GM21619 (cell line): ENCODE measurements at regions not wholly inside any gene's neighbourhood (a gene's known extent, or its start where the extent isn't known, plus 50 kb on each side); places are given as distances from the start of the nearest gene placed in this dataset.

Experiments used
- ATAC-seq: cut with Tn5 transposase; IDR thresholded peaks from one replicate; pipeline ENCODE4 v1.9.1; 2021; ENCODE audit not compliant: unreplicated experiment

GRCh38 chr3:76869726-76870384 is 170.0 kb upstream of the ROBO2 start:
- ATAC-seq = no peak

GRCh38 chr3:76871655-76872054 is 168.2 kb upstream of the ROBO2 start:
- no peak for ATAC-seq

GRCh38 chr3:76872999-76873398 is 166.9 kb upstream of the ROBO2 start:
- ATAC-seq = no peak

DNA sequence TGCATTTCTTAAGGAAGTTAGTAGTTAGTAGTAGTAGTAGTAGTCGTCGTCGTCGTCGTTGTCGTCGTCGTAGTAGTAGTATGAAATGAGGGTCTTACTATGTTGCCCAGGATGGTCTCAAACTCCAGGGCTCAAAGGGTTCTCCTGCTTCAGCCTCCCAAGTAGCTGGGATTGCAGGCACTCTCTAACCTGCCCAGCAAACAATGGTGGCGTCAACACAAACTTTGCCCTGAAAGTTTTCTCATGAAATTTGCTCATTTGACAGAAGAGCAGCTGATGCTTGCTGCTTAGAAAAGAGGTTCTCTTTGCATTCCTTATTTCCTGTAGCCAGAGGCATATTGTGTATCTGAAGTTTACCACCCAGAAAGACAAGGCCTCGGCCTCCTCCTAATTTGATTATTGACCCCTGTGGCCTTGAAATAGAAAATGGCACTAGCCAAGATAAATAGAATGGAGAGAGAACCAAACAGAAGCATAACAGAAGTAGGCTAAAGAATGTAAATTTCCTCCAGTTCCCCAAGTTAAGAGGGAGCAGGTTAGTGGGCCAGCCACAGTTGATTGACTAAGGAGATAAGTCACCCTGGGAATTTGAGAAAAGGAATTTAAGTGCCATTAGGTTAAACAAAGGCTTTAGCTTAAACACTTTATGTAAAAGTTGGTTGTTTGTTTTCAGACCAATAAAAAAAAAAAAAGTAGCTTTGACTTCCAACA is 166.2 kb upstream of the ROBO2 start:
- ATAC-seq = no peak

DNA sequence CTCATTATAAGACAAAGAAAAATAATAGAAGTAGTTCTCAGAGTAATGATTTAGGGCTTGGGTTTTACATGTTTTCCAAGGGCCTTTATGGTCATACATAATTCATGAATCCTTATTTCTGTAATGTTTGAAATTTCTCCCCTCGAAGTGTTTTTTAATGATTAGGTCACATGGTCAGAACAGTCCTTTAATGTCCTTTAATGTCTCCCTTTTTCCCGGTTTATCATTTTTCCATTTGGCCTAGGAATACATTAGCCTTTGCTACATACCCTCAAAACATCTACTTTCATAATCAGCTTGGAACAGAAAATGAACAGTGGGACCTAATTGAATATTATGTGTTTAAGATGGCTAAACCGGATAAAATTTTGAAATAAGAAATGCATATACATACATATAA is 159.9 kb upstream of the ROBO2 start:
- ATAC-seq = no peak

DNA sequence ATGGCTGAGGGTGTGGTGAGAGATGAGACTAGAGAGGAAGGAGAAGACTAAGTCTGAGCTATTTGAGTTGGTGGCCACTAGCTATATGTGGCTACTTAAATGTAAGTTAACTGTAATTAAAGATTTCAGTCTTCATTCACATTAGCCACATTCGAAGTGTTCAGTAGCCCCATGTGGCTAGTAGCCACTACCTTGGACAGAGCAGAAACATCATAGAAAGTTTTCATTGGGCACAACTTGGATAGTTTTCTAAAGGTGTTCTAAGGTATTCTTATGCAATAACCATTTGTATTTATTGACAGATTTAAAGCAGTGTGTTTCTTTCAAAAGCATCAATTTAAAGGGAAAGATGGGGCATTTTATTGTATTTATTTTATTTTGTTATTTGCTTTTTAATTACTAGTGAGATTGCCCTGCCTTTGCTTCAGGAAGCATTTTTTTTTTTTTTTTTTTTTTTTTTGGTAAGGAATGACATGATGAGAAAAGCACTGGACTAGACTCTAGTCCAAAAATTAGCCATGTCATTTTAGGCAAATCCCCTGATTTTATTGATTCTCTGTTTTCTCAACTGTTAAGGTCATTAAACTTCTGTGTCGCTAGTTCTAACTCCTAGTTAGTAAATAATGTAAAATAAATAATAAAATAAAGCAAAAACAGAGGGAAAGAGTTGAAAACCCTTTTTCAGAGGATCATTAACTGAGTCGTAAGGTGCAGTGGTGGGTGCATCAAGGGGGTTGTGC is 153.0 kb upstream of the ROBO2 start:
- ATAC-seq = no peak

DNA sequence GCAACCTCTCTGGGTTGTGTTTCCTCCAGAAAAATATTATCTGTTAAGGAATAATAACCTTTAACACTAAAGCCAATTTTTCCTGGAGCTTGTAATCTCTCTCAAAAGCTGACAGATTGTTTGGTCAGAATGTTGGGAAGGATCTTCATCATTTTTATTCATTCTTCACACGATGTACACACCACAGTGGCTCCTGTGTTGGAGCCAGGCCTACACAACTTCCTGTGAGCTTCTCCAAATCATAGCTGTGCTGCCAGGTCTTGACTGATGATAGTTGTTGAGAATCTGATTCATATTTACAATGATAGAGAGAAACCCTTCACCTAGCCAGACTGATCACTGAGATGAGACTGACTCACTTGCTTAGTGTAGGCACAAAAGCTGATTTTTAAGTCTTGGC is 151.0 kb upstream of the ROBO2 start:
- no peak for ATAC-seq

GRCh38 chr3:76889911-76890310 is 150.0 kb upstream of the ROBO2 start:
- ATAC-seq = no peak

GRCh38 chr3:76897076-76897475 is 142.8 kb upstream of the ROBO2 start:
- ATAC-seq = no peak

DNA sequence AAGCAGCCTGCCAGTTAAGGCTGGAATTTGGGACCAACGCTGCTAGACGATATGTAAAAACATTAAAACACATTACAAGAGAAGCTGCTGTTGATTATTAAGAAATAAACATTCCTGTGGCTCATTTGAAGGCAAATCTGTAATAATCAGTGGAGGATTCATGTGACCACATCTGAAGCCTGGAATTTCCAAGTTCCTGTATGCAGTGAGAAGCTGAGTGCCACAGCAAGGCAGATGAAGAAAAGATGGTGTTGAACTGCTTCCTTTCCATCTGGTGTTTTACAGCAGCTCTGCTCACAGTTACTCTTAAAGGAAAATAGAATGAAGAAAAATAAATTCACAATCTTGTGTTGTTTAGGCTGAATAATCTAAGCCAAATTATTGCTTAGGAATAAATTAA is 139.3 kb upstream of the ROBO2 start:
- no peak for ATAC-seq

DNA sequence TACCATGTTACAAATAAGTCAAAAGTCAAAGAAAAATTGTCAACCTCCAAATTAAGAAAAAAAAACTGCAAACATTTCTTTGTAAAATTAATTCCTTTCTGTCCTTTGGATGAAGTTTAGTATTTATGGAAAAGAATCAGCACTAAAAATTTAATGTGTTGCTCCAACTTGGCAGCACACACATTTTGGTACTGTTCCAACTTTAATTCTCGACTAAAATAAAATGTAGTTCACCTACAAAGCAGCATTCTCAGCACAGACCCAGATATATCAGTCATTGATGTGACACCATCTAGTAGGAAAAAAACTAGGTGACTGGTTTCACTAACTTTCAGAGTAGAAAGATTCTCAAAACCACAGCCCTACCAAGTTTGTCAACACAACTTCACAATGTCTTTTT is 131.7 kb upstream of the ROBO2 start:
- ATAC-seq = no peak

- no peak for ATAC-seq
Measured at GRCh38 chr3:76912841-76913383, 127.0 kb upstream of the ROBO2 start.

GRCh38 chr3:76917436-76917835 is 122.5 kb upstream of the ROBO2 start:
- ATAC-seq = no peak

DNA sequence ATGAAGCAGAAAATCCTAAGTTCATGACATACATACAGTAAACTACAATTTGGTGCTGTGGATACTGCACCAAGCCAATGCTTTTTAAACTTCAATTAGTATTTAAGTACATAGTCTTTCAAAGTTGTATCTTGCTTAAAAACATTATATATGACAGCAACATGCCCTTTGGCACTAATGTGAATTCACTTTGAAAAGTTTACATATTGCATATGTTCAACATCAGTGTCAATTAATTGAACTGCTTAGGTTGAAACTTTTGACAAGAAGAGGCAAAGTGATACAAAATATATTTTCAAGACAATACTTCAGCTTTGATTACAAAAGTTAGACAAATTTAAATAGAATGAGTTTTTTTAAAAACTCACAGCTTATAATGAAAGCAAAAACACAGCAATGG is 119.4 kb upstream of the ROBO2 start:
- ATAC-seq = no peak

GRCh38 chr3:76923485-76923884 is 116.4 kb upstream of the ROBO2 start:
- no peak for ATAC-seq

- no peak for ATAC-seq
Measured at GRCh38 chr3:76930712-76931111, 109.2 kb upstream of the ROBO2 start.

- ATAC-seq = no peak
Measured at GRCh38 chr3:76933245-76933644, 106.7 kb upstream of the ROBO2 start.

DNA sequence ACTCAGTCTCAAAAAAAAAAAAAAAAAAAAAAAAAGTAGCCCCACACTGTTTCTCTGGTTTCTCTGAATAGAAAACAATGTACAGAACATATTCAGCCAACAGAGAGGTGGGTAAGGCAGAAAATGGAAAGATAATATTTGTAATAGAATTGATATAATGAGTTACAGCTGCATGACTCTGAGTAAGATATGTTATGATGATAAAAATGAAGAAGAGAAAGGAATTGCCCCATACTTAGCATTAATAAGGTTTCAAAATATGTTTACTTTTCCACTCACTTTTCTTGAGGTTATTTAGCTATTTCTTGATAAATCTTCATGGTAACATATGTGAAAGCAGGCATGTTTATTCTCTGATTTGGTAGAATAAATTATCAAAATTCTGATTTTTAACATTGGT is 100.9 kb upstream of the ROBO2 start:
- no peak for ATAC-seq

- no peak for ATAC-seq
Measured at GRCh38 chr3:76940181-76940770, 99.6 kb upstream of the ROBO2 start.

DNA sequence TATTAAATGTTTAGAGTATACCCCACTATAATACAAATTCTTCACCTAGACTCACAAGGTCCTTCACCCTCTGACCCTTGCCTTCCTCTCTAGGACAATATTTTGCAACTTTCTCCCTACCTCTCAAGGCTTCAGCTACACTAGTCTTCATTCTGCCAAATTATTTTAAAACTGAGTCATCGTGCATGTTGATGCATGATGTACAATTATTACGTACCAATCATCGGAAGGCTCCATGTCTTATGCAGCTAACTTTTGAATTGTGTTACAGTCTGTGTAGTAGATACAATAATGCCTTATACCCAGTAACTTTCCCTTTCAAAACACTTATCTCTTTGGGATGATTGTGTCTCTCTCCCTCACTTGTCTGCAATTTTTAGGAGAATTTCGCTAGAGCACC is 98.5 kb upstream of the ROBO2 start:
- ATAC-seq = no peak

DNA sequence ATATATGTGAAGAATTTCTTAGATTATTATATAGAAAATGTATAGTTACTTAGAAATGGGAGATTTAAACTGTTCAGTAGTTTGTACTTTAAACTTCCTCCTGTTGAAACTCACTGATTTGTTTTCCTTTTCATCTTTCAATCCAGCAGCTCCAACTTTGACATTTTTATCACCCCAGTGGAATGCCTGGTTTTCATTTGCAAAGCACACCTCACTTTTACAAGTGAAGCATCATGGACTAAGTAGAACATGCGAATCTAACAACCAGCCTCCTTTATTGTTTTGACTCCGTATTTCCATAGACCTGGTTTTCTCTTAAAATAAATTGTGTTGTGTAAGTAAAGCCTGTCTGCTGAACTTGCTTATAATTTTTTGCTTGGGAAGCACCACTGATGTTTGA is 97.8 kb upstream of the ROBO2 start:
- ATAC-seq = no peak

GRCh38 chr3:76943058-76943457 is 96.8 kb upstream of the ROBO2 start:
- ATAC-seq = no peak
